Thoracic aorta (tissue), 2 donors: ENCODE measurements at regions not wholly inside any gene's neighbourhood (a gene's known extent, or its start where the extent isn't known, plus 50 kb on each side); places are given as distances from the start of the nearest gene placed in this dataset.

ENCODE experiments used
- ATAC-seq: fragments of 150-250 bp; one replicate; pipeline ENCODE4 v1.8.0; 2017; ENCODE audit warnings: low read depth; ENCODE audit not compliant: insufficient number of reproducible peaks, low FRiP score
- DNase-seq: peaks from one replicate; pipeline ENCODE4 v3.0.0-alpha.2; 2020; ENCODE audit warnings: low spot score
- H3K27ac ChIP-seq, 2 donors: fragments of 200-600 bp; sonication (generic); 1 replicate in 1 of 2; 2 replicates in 1 of 2; pipeline ENCODE4 v1.5.1; 2016; ENCODE audit warnings: mild to moderate bottlenecking in 2 of 2, moderate library complexity in 2 of 2
- H3K27me3 ChIP-seq: fragments of 200-600 bp; sonication (generic); replicated peaks from 2 replicates; pipeline ENCODE4 v1.6.0; 2016; ENCODE audit warnings: mild to moderate bottlenecking; ENCODE audit not compliant: insufficient read depth
- H3K36me3 ChIP-seq: fragments of 200-600 bp; sonication (generic); one replicate; pipeline ENCODE4 v1.5.1; 2016
- H3K4me1 ChIP-seq, 2 donors: fragments of 200-600 bp; sonication (generic); 1 replicate in 1 of 2; 2 replicates in 1 of 2; pipeline versions ENCODE4 v1.5.1 to v1.6.0; 2016; ENCODE audit warnings: low read depth in 2 of 2, mild to moderate bottlenecking in 1 of 2; ENCODE audit not compliant: control insufficient read depth in 1 of 2
- H3K4me3 ChIP-seq: fragments of 200-600 bp; sonication (generic); 2 replicates; pipeline ENCODE4 v1.5.1; 2016; ENCODE audit warnings: mild to moderate bottlenecking
- H3K9me3 ChIP-seq: fragments of 200-600 bp; sonication (generic); 2 replicates; pipeline ENCODE4 v1.5.1; 2016
- CTCF ChIP-seq: fragments of 200-600 bp; sonication (generic); IDR thresholded peaks from one replicate; pipeline ENCODE4 v1.5.1; 2019; ENCODE audit warnings: antibody characterized with exemption

- Histone ChIP-seq H3K27me3 (no peaks in the 10 kb centered on the region), H3K36me3 (no peaks in the 10 kb centered on the region), H3K27ac (no peak overlapping the region), H3K4me1 (no peaks in the 10 kb centered on the region), H3K9me3 (no peaks in the 10 kb centered on the region), H3K4me3 (no peak overlapping the region)
- DNase-seq (no peak), ATAC-seq (no peak)
- no peak for TF ChIP-seq CTCF
These were observed 489.1 kb downstream of the KCTD16 start for GRCh38 chr5:144659634-144660227.

DNA sequence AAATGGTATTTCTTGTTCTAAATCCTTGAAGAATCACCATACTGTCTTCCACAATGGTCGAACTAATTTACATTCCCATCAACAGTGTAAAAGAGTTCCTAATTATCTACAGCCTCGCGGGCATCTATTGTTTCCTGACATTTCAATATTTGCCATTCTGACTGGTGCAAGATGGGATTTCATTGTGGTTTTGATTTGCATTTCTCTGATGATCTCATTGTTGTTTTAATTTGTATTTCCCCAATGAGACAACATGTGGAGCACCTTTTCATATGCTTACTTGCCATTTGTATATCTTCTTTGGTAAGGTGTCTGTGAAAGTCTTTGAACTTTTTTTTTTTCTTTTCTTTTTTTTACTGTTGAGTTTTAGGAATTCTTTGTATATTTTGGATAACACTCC is 473.6 kb downstream of the KCTD16 start:
- Histone ChIP-seq H3K4me3 (no peak overlapping the region), H3K27ac (no peak overlapping the region), H3K27me3 (no peaks in the 10 kb centered on the region), H3K4me1 (no peaks in the 10 kb centered on the region), H3K36me3 (no peaks in the 10 kb centered on the region), H3K9me3 (no peaks in the 10 kb centered on the region)
- ATAC-seq (no peak), DNase-seq (no peak)
- no peak for TF ChIP-seq CTCF

DNA sequence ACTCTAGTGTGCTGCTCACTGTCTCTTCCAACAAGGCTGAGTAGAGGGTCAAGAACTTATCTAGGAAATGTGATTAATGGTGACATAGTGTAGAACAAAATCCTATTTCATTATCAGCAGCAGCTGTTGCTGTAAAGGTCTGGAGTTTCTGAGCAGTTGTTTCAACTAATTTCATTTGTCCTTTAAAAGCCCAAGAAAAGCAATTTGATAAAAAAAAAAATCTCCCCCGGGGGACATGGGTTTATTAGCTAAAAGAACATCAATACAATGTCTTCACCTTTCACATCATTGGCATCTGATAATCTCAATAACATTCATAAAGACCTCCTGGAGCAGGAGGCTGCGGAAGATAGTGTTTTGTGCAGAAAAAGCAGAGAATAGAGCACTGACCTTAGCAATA is 468.1 kb downstream of the KCTD16 start:
- H3K27ac ChIP-seq: no peak overlapping the region
- DNase-seq (no peak), ATAC-seq (no peak)
- no peaks in the 10 kb centered on the region for H3K27me3 ChIP-seq
- H3K4me1 ChIP-seq: no peaks in the 10 kb centered on the region
- H3K9me3 ChIP-seq: peaks cover 11% of the 10 kb centered on the region
- no peak for TF ChIP-seq CTCF
- no peak overlapping the region for H3K4me3 ChIP-seq
- no peaks in the 10 kb centered on the region for H3K36me3 ChIP-seq

DNA sequence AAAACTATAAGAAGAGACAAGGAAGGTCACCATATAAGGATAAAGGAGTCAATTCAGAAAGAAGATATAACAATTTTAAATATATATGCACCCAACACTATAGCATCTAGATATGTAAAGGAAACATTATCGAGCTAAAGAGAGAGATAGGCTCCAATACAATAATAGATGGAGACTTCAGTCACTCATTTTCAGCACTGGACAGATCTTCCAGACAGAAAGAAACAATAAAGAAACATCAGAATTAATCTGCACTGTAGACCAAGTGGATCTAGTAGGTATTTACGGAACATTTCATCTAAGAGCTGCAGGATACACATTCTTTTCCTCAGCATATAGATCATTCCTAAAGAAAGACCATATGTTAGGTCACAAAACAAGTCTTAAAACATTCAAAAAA is 463.5 kb downstream of the KCTD16 start:
- H3K4me3 ChIP-seq: no peak overlapping the region
- peaks cover 18% of the 10 kb centered on the region for H3K9me3 ChIP-seq
- H3K4me1 ChIP-seq: no peaks in the 10 kb centered on the region
- H3K27ac ChIP-seq: no peak overlapping the region
- ATAC-seq (no peak), DNase-seq (no peak)
- no peaks in the 10 kb centered on the region for H3K27me3 ChIP-seq
- no peaks in the 10 kb centered on the region for H3K36me3 ChIP-seq
- no peak for TF ChIP-seq CTCF

GRCh38 chr5:144598451-144599068 is 427.9 kb downstream of the KCTD16 start:
- Histone ChIP-seq H3K27ac (no peak overlapping the region), H3K4me3 (no peak overlapping the region), H3K27me3 (no peaks in the 10 kb centered on the region), H3K9me3 (no peaks in the 10 kb centered on the region), H3K36me3 (no peaks in the 10 kb centered on the region), H3K4me1 (no peaks in the 10 kb centered on the region)
- DNase-seq (no peak), ATAC-seq (no peak)
- TF ChIP-seq CTCF: no peak
